ENCODE measurements at regions not wholly inside any gene's neighbourhood (a gene's known extent, or its start where the extent isn't known, plus 50 kb on each side); places are given as distances from the start of the nearest gene placed in this dataset.

DNA sequence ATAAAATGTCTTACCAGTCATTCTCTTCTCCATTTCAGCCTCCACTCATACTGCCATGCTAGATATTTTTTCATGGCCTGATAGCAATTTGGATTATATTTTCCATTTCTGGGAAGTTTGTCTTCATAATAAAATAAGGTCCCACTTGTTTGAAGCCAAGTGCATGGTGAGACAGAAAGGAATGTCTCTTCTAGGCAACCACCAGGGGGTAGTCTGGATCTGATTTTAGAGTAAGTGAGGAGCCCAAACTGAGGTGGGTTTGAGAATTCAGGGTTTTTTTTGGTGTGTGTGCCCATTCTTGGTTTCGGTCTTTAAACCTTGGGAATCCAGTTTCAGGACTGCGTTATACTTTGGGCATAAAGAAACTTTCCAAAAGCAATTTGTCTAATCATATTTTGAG lies 315.5 kb downstream of the RPRM start:
- Histone ChIP-seq H3K79me2 (ENCODE audit: insufficient read depth, low read depth) (no peaks in the 10 kb centered on the region), H3K27ac (no peak overlapping the region), H4K20me1 (ENCODE audit: insufficient read depth) (no peaks in the 10 kb centered on the region), H3K4me3 (IDR thresholded peaks at IDR 0.05; ENCODE audit: insufficient read depth, low read depth, low read length) (no peak overlapping the region), H3K36me3 (ENCODE audit: insufficient read depth) (no peaks in the 10 kb centered on the region), H3K27me3 (ENCODE audit: insufficient read depth, low read depth) (no peaks in the 10 kb centered on the region), H3K4me1 (ENCODE audit: low read depth, poor library complexity, severe bottlenecking) (peaks cover 27% of the 10 kb centered on the region), H3K4me2 (no peak overlapping the region; the same call in 1 of the 2 replicates), H2AFZ (ENCODE audit: low read depth) (no peak overlapping the region), H3K9ac (no peak overlapping the region)
- TF ChIP-seq, protein P1, sequence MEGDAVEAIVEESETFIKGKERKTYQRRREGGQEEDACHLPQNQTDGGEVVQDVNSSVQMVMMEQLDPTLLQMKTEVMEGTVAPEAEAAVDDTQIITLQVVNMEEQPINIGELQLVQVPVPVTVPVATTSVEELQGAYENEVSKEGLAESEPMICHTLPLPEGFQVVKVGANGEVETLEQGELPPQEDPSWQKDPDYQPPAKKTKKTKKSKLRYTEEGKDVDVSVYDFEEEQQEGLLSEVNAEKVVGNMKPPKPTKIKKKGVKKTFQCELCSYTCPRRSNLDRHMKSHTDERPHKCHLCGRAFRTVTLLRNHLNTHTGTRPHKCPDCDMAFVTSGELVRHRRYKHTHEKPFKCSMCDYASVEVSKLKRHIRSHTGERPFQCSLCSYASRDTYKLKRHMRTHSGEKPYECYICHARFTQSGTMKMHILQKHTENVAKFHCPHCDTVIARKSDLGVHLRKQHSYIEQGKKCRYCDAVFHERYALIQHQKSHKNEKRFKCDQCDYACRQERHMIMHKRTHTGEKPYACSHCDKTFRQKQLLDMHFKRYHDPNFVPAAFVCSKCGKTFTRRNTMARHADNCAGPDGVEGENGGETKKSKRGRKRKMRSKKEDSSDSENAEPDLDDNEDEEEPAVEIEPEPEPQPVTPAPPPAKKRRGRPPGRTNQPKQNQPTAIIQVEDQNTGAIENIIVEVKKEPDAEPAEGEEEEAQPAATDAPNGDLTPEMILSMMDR (conservative IDR thresholded peaks at IDR 0.05; ENCODE audit: low read depth, low read length): peak; percentile 93

GRCh38 chr2:153156743-153157142 lies 321.8 kb downstream of the RPRM start:
- Histone ChIP-seq H3K79me2 (ENCODE audit: insufficient read depth, low read depth) (no peaks in the 10 kb centered on the region), H3K9ac (no peak overlapping the region), H3K36me3 (ENCODE audit: insufficient read depth) (no peaks in the 10 kb centered on the region)

GRCh38 chr2:153152036-153152435 lies 326.5 kb downstream of the RPRM start:
- no peak overlapping the region for H2AFZ ChIP-seq (ENCODE audit: low read depth)
- no peak overlapping the region for H3K27ac ChIP-seq
- H3K36me3 ChIP-seq (ENCODE audit: insufficient read depth): no peaks in the 10 kb centered on the region
- no peak overlapping the region for H3K4me3 ChIP-seq (IDR thresholded peaks at IDR 0.05; ENCODE audit: insufficient read depth, low read depth, low read length)
- H3K27me3 ChIP-seq (ENCODE audit: insufficient read depth, low read depth): no peaks in the 10 kb centered on the region
- H3K4me2 ChIP-seq: no peak overlapping the region
- TF ChIP-seq, protein P1 (conservative IDR thresholded peaks at IDR 0.05; ENCODE audit: low read depth, low read length): no peak
- H3K79me2 ChIP-seq (ENCODE audit: insufficient read depth, low read depth): no peaks in the 10 kb centered on the region
- H3K9ac ChIP-seq: no peak overlapping the region
- H3K4me1 ChIP-seq (ENCODE audit: low read depth, poor library complexity, severe bottlenecking): peaks cover 8% of the 10 kb centered on the region
- no peaks in the 10 kb centered on the region for H4K20me1 ChIP-seq (ENCODE audit: insufficient read depth)

More at GRCh38 chr2:153156743-153157142, 321.8 kb downstream of the RPRM start:
- H2AFZ ChIP-seq (ENCODE audit: low read depth): no peak overlapping the region
- TF ChIP-seq, protein P1 (conservative IDR thresholded peaks at IDR 0.05; ENCODE audit: low read depth, low read length): no peak
- H4K20me1 ChIP-seq (ENCODE audit: insufficient read depth): no peaks in the 10 kb centered on the region
- no peaks in the 10 kb centered on the region for H3K27me3 ChIP-seq (ENCODE audit: insufficient read depth, low read depth)
- H3K4me1 ChIP-seq (ENCODE audit: low read depth, poor library complexity, severe bottlenecking): peaks cover 12% of the 10 kb centered on the region
- peak overlapping the region; percentile 32; the same call in 1 of the 2 replicates for H3K4me2 ChIP-seq
- H3K27ac ChIP-seq: no peak overlapping the region
- H3K4me3 ChIP-seq (IDR thresholded peaks at IDR 0.05; ENCODE audit: insufficient read depth, low read depth, low read length): peak overlapping the region; percentile 44

GRCh38 chr2:153145470-153145978 lies 333.0 kb downstream of the RPRM start:
- Histone ChIP-seq H3K36me3 (ENCODE audit: insufficient read depth) (no peaks in the 10 kb centered on the region), H3K79me2 (ENCODE audit: insufficient read depth, low read depth) (no peaks in the 10 kb centered on the region)
- TF ChIP-seq, protein P1 (conservative IDR thresholded peaks at IDR 0.05; ENCODE audit: low read depth, low read length): no peak

More at GRCh38 chr2:153145470-153145978, 333.0 kb downstream of the RPRM start:
- Histone ChIP-seq H3K4me1 (ENCODE audit: low read depth, poor library complexity, severe bottlenecking) (no peaks in the 10 kb centered on the region), H3K27me3 (ENCODE audit: insufficient read depth, low read depth) (no peaks in the 10 kb centered on the region), H2AFZ (ENCODE audit: low read depth) (no peak overlapping the region), H3K4me3 (IDR thresholded peaks at IDR 0.05; ENCODE audit: insufficient read depth, low read depth, low read length) (no peak overlapping the region), H3K27ac (no peak overlapping the region), H3K9ac (no peak overlapping the region), H4K20me1 (ENCODE audit: insufficient read depth) (no peaks in the 10 kb centered on the region), H3K4me2 (no peak overlapping the region)

All from KMS-11 (cell line).